Loucy (cell line): ENCODE measurements at regions not wholly inside any gene's neighbourhood (a gene's known extent, or its start where the extent isn't known, plus 50 kb on each side); places are given as distances from the start of the nearest gene placed in this dataset.

Experiments
- CTCF ChIP-seq: fragments of 200-600 bp; sonication (generic); conservative IDR thresholded peaks from 2 replicates; pipeline ENCODE4 v1.5.1; 2014; ENCODE audit warnings: mild to moderate bottlenecking, antibody characterized with exemption, low read length
- EZH2phosphoT487 ChIP-seq: fragments of 200-600 bp; IDR thresholded peaks from 2 replicates; pipeline ENCODE4 v1.6.1; 2018; ENCODE audit warnings: antibody characterized with exemption, mild to moderate bottlenecking, moderate library complexity, borderline replicate concordance

- TF ChIP-seq CTCF = no peak
- TF ChIP-seq EZH2phosphoT487 = no peak
Observed at GRCh38 chr5:72646246-72646866, 139.1 kb upstream of the ZNF366 start.
